Caco-2 (cell line): ENCODE measurements at regions not wholly inside any gene's neighbourhood (a gene's known extent, or its start where the extent isn't known, plus 50 kb on each side); places are given as distances from the start of the nearest gene placed in this dataset.

Source experiments
- BruUV-seq: library from RNA; stranded (reverse); fragments of 400-500 nt; replicated peaks from 2 replicates; lab custom pipeline; 2021; lab: Mats Ljungman, UMichigan
- CTCF ChIA-PET: fragments of 300-600 bp; sonication (Branson Sonifier 250); formaldehyde crosslinking; loops from one replicate; lab custom pipeline; 2022; ENCODE audit warnings: antibody characterized with exemption; lab: Charles Lee
- POLR2A ChIA-PET: fragments of 300-600 bp; sonication (Branson Sonifier 250); formaldehyde crosslinking; loops from one replicate; lab custom pipeline; 2022; ENCODE audit warnings: antibody characterized with exemption; lab: Charles Lee
- DNase-seq, 2 experiments: peaks; one replicate each; pipeline versions ENCODE4 v3.0.0 to v3.0.0-alpha.2; 2020 to 2022
- H3K27me3 ChIP-seq: replicated peaks from 2 replicates; pipeline ENCODE4 v1.6.0; 2011; ENCODE audit warnings: low read length; ENCODE audit not compliant: control insufficient read depth, insufficient read depth
- H3K36me3 ChIP-seq: 2 replicates; pipeline ENCODE4 v1.5.1; 2011; ENCODE audit warnings: low read length; ENCODE audit not compliant: control insufficient read depth, insufficient read depth
- H3K4me1 ChIP-seq: fragments of 250-450 bp; sonication (Bioruptor Pico); 2 replicates; pipeline ENCODE4 v1.5.1; 2020; ENCODE audit warnings: mild to moderate bottlenecking
- H3K4me3 ChIP-seq: 2 replicates; pipeline ENCODE4 v1.5.1; 2011; ENCODE audit warnings: low read depth, mild to moderate bottlenecking, control low read depth, low read length
- H3K9me3 ChIP-seq: fragments of 250-450 bp; sonication (Bioruptor Pico); 2 replicates; pipeline ENCODE4 v1.5.1; 2020; ENCODE audit warnings: mild to moderate bottlenecking, moderate library complexity
- H3K27ac Mint-ChIP-seq: one replicate; pipeline ENCODE4 v1.8.0; 2022; ENCODE audit warnings: mixed read lengths; ENCODE audit not compliant: unreplicated experiment
- H3K27me3 Mint-ChIP-seq: one replicate; pipeline ENCODE4 v1.8.0; 2022; ENCODE audit warnings: mixed read lengths; ENCODE audit not compliant: insufficient read depth, unreplicated experiment
- H3K36me3 Mint-ChIP-seq: one replicate; pipeline ENCODE4 v1.8.0; 2022; ENCODE audit warnings: mild to moderate bottlenecking, mixed read lengths; ENCODE audit not compliant: insufficient read depth, unreplicated experiment
- H3K4me1 Mint-ChIP-seq: one replicate; pipeline ENCODE4 v1.8.0; 2022; ENCODE audit warnings: low read depth, mixed read lengths; ENCODE audit not compliant: unreplicated experiment
- H3K4me3 Mint-ChIP-seq: one replicate; pipeline ENCODE4 v1.8.0; 2022; ENCODE audit warnings: mild to moderate bottlenecking, moderate library complexity, mixed read lengths; ENCODE audit not compliant: unreplicated experiment
- H3K9me3 Mint-ChIP-seq: one replicate; pipeline ENCODE4 v1.8.0; 2022; ENCODE audit warnings: mixed read lengths; ENCODE audit not compliant: unreplicated experiment
- CTCF ChIP-seq, 2 experiments: fragments of 200-600 bp in 1 of 2; IDR thresholded peaks; 1 replicate in 1 of 2; 2 replicates in 1 of 2; pipeline versions ENCODE4 v1.5.1 to v1.8.0; 2011 to 2022; ENCODE audit warnings: antibody characterized with exemption in 1 of 2, control low read depth in 1 of 2, inconsistent platforms in 1 of 2, low read depth in 1 of 2, low read length in 1 of 2, mild to moderate bottlenecking in 1 of 2, moderate library complexity in 1 of 2; ENCODE audit not compliant: insufficient read depth in 1 of 2, severe bottlenecking in 1 of 2, unreplicated experiment in 1 of 2
- intact Hi-C: fragments of 100-400 bp; cut with micrococcal nuclease; formaldehyde crosslinking; loops from one replicate; pipeline ENCODE4 v1.10.0; 2022; ENCODE audit not compliant: unreplicated experiment

GRCh38 chr2:173557497-173557896 lies 202.8 kb downstream of the CDCA7 start:
- Histone ChIP-seq H3K36me3 (no peaks in the 10 kb centered on the region), H3K4me3 (no peak overlapping the region), H3K9me3 (no peaks in the 10 kb centered on the region), H3K27me3 (no peaks in the 10 kb centered on the region), H3K4me1 (peaks cover 10% of the 10 kb centered on the region; the same call in 1 of the 2 replicates)
- BruUV-seq: no TSS peak
- ChIA-PET CTCF (no interaction called here), POLR2A (no interaction called here)
- DNase-seq: no peak
- H3K9me3 Mint-ChIP-seq: no peaks in the 10 kb centered on the region
- H3K27me3 Mint-ChIP-seq: no peaks in the 10 kb centered on the region
- H3K36me3 Mint-ChIP-seq: no peaks in the 10 kb centered on the region
- H3K4me1 Mint-ChIP-seq: no peaks in the 10 kb centered on the region
- no peak overlapping the region for H3K27ac Mint-ChIP-seq
- intact Hi-C loops: no loop called here
- no peak overlapping the region for H3K4me3 Mint-ChIP-seq
- no peak for TF ChIP-seq CTCF (IDR thresholded peaks at IDR 0.05; ENCODE audit: insufficient read depth in 1 of 2, low read depth in 1 of 2, low read length in 1 of 2, severe bottlenecking in 1 of 2, unreplicated experiment in 1 of 2)

GRCh38 chr2:173567493-173567892 lies 212.8 kb downstream of the CDCA7 start:
- Histone ChIP-seq H3K27me3 (no peaks in the 10 kb centered on the region), H3K4me1 (peaks cover 15% of the 10 kb centered on the region; the same call in 1 of the 2 replicates), H3K36me3 (no peaks in the 10 kb centered on the region), H3K4me3 (no peak overlapping the region), H3K9me3 (no peaks in the 10 kb centered on the region)
- BruUV-seq: no TSS peak
- POLR2A ChIA-PET: no interaction called here
- DNase-seq: no peak
- H3K36me3 Mint-ChIP-seq: no peaks in the 10 kb centered on the region
- no peak overlapping the region for H3K4me3 Mint-ChIP-seq
- no peak overlapping the region for H3K27ac Mint-ChIP-seq
- TF ChIP-seq CTCF (IDR thresholded peaks at IDR 0.05; ENCODE audit: insufficient read depth in 1 of 2, low read depth in 1 of 2, low read length in 1 of 2, severe bottlenecking in 1 of 2, unreplicated experiment in 1 of 2): no peak
- intact Hi-C loops: no loop called here
- H3K27me3 Mint-ChIP-seq: peaks cover 4% of the 10 kb centered on the region
- H3K4me1 Mint-ChIP-seq: peaks cover 12% of the 10 kb centered on the region
- H3K9me3 Mint-ChIP-seq: no peaks in the 10 kb centered on the region
- CTCF ChIA-PET: interaction anchor here (0.9 to 1.4 kb wide), 3 partner anchors 118 to 281 kb away, joined by 3 to 7 read pairs (median 7); no protein-coding TSS in a partner anchor

- no peaks in the 10 kb centered on the region for H3K27me3 Mint-ChIP-seq
- no peak overlapping the region for H3K27ac Mint-ChIP-seq
- ChIA-PET CTCF (interaction anchor here (0.7 to 1.4 kb wide), 4 partner anchors 119 to 281 kb away, joined by 3 to 7 read pairs (median 5); no protein-coding TSS in a partner anchor), POLR2A (no interaction called here)
- H3K36me3 ChIP-seq: no peaks in the 10 kb centered on the region
- no peaks in the 10 kb centered on the region for H3K36me3 Mint-ChIP-seq
- DNase-seq: peak; percentile 51 to 52
- no peaks in the 10 kb centered on the region for H3K9me3 Mint-ChIP-seq
- BruUV-seq: no TSS peak
- H3K4me1 ChIP-seq: peaks cover 15% of the 10 kb centered on the region; the same call in 1 of the 2 replicates
- no peaks in the 10 kb centered on the region for H3K27me3 ChIP-seq
- no peak overlapping the region for H3K4me3 Mint-ChIP-seq
- intact Hi-C loops: loop anchor here (1.0 kb wide), 1 partner anchor 166 kb away; no protein-coding TSS in a partner anchor
- H3K4me3 ChIP-seq: no peak overlapping the region
- H3K4me1 Mint-ChIP-seq: peaks cover 12% of the 10 kb centered on the region
- TF ChIP-seq CTCF (IDR thresholded peaks at IDR 0.05; ENCODE audit: insufficient read depth in 1 of 2, low read depth in 1 of 2, low read length in 1 of 2, severe bottlenecking in 1 of 2, unreplicated experiment in 1 of 2): peak in 1 of 2 experiments; percentile 31
- H3K9me3 ChIP-seq: no peaks in the 10 kb centered on the region
Measured at GRCh38 chr2:173568054-173568453, 213.4 kb downstream of the CDCA7 start.
